Cardiac muscle cell (in vitro differentiated cells and primary cell): ENCODE measurements at regions not wholly inside any gene's neighbourhood (a gene's known extent, or its start where the extent isn't known, plus 50 kb on each side); places are given as distances from the start of the nearest gene placed in this dataset.

Experiments
- DNase-seq, 2 donors: peaks; one replicate each; pipeline versions ENCODE4 v3.0.0 to v3.0.0-alpha.2; 2010 to 2017; ENCODE audit warnings: low read depth in 1 of 2, low spot score in 1 of 2
- H3K27ac ChIP-seq: fragments of 200-600 bp; sonication (generic); 2 replicates; pipeline ENCODE4 v1.5.1; 2016
- H3K27me3 ChIP-seq: fragments of 200-600 bp; sonication (generic); 2 replicates; pipeline ENCODE4 v1.6.0; 2016; ENCODE audit warnings: control low read depth
- H3K36me3 ChIP-seq: fragments of 200-600 bp; sonication (generic); 2 replicates; pipeline ENCODE4 v1.5.1; 2016; ENCODE audit warnings: control low read depth
- H3K4me1 ChIP-seq: fragments of 200-600 bp; sonication (generic); 2 replicates; pipeline ENCODE4 v1.8.1; 2017; ENCODE audit warnings: low read depth, mild to moderate bottlenecking, mixed run types
- H3K4me3 ChIP-seq: fragments of 200-600 bp; sonication (generic); 2 replicates; pipeline ENCODE4 v1.5.1; 2016; ENCODE audit warnings: mild to moderate bottlenecking
- H3K9me3 ChIP-seq: fragments of 200-600 bp; sonication (generic); 2 replicates; pipeline ENCODE4 v1.5.1; 2017; ENCODE audit warnings: low read depth, mild to moderate bottlenecking, control low read depth
- CTCF ChIP-seq: IDR thresholded peaks from 2 replicates; pipeline ENCODE4 v1.5.1; 2012; ENCODE audit warnings: low read depth, mild to moderate bottlenecking, low read length

DNA sequence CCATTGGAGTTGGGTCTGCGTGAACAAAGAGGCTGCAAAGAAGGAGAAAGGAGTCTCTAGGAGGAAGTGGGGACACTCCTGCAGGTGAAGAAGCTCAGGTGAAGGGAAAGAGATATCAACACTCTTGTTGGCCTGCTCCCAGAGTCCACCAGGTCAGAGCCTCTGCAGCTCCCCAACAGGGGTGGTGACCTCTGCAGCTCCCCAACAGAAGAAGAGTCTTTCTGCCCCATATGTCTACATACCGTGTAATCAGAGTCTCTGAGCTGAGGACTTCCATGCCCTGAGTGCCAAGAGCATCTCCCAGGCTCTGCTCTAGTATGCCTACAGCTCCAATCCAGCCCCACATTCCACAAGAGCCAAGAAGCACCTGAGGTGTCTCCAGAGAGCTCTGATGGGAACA, 67.4 kb upstream of the TRPC7 start:
- no peak overlapping the region for H3K4me3 ChIP-seq
- no peak for DNase-seq
- no peak for TF ChIP-seq CTCF
- H3K36me3 ChIP-seq: no peaks in the 10 kb centered on the region
- H3K9me3 ChIP-seq: no peaks in the 10 kb centered on the region
- no peak overlapping the region for H3K27ac ChIP-seq
- no peaks in the 10 kb centered on the region for H3K27me3 ChIP-seq
- no peaks in the 10 kb centered on the region for H3K4me1 ChIP-seq

GRCh38 chr5:136430081-136430480, 64.7 kb upstream of the TRPC7 start:
- no peak overlapping the region for H3K4me3 ChIP-seq
- TF ChIP-seq CTCF: no peak
- H3K9me3 ChIP-seq: no peaks in the 10 kb centered on the region

GRCh38 chr5:136427426-136427825, 62.1 kb upstream of the TRPC7 start:
- Histone ChIP-seq H3K9me3 (no peaks in the 10 kb centered on the region), H3K4me1 (no peaks in the 10 kb centered on the region), H3K27ac (no peak overlapping the region), H3K36me3 (no peaks in the 10 kb centered on the region), H3K27me3 (no peaks in the 10 kb centered on the region), H3K4me3 (no peak overlapping the region)
- no peak for DNase-seq
- no peak for TF ChIP-seq CTCF

More at GRCh38 chr5:136430081-136430480, 64.7 kb upstream of the TRPC7 start:
- no peaks in the 10 kb centered on the region for H3K36me3 ChIP-seq
- H3K27ac ChIP-seq: no peak overlapping the region
- no peak for DNase-seq
- H3K4me1 ChIP-seq: no peaks in the 10 kb centered on the region
- no peaks in the 10 kb centered on the region for H3K27me3 ChIP-seq

- H3K36me3 ChIP-seq: no peaks in the 10 kb centered on the region
Observed at GRCh38 chr5:136425921-136426320, 60.6 kb upstream of the TRPC7 start.

DNA sequence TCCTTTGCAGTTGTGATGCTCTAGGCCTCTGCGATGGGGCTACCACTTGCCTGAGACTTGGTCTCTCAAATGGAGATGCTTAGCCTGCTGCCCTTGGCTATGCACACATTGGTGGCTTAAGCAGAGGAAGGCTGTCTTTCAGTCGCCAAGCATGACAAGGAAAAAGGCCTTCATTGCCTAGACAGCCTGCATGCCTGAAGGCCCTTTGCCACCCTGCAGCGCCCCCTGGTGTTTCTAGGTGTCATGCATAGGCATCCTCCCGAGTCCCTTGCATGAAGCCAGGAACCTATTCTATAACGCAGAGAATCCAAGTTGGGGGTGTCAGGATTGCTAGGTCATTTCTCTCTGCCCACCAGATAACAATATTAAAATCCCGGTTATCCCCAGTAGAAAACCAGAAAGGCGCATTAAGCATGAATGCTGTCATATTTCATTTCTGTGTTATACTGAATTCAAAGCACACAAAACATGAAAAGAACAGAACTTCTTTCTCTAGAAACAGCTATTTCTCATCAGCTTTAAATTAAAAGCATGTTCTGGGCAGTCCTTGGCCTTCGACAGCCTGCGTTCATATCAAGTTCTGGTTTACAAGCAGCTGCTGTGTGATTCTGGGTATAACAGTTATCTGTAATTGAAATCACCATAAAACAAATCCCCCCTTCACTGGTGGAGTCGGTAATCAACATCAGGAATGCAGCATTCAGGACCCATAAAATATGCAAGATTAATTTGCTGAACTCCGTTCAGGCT, 59.7 kb upstream of the TRPC7 start:
- no peak overlapping the region for H3K27ac ChIP-seq
- TF ChIP-seq CTCF: peak; percentile 82
- H3K36me3 ChIP-seq: no peaks in the 10 kb centered on the region
- H3K4me1 ChIP-seq: no peaks in the 10 kb centered on the region
- no peaks in the 10 kb centered on the region for H3K9me3 ChIP-seq
- no peaks in the 10 kb centered on the region for H3K27me3 ChIP-seq
- no peak overlapping the region for H3K4me3 ChIP-seq
- DNase-seq: peak; percentile 73 to 88

More at GRCh38 chr5:136425921-136426320, 60.6 kb upstream of the TRPC7 start:
- H3K27ac ChIP-seq: no peak overlapping the region
- no peak for TF ChIP-seq CTCF
- no peak for DNase-seq
- no peaks in the 10 kb centered on the region for H3K9me3 ChIP-seq
- no peaks in the 10 kb centered on the region for H3K27me3 ChIP-seq
- H3K4me1 ChIP-seq: no peaks in the 10 kb centered on the region
- H3K4me3 ChIP-seq: no peak overlapping the region
